ENCODE measurements at regions not wholly inside any gene's neighbourhood (a gene's known extent, or its start where the extent isn't known, plus 50 kb on each side); places are given as distances from the start of the nearest gene placed in this dataset.

GRCh38 chr1:192442736-192443135, 125.9 kb downstream of the RGS21 start:
- no peak for TF ChIP-seq CTCF (IDR thresholded peaks at IDR 0.05)
- TF ChIP-seq POLR2A (IDR thresholded peaks at IDR 0.05) = no peak

Measured in heart left ventricle (tissue), 13 donors.